CD4-positive, alpha-beta T cell (primary cell): ENCODE measurements at regions not wholly inside any gene's neighbourhood (a gene's known extent, or its start where the extent isn't known, plus 50 kb on each side); places are given as distances from the start of the nearest gene placed in this dataset.

Source experiments
- ATAC-seq: fragments of 200-7000 bp; cut with Tn5 transposase; one replicate; pipeline ENCODE4 v1.10.0; 2022; ENCODE audit warnings: mild to moderate bottlenecking; ENCODE audit not compliant: poor library complexity
- CTCF ChIA-PET: fragments of 350-600 bp; sonication (Branson Sonifier 250); formaldehyde crosslinking; loops from one replicate; lab custom pipeline; 2021; ENCODE audit warnings: antibody characterized with exemption, inconsistent platforms; lab: Charles Lee
- POLR2A ChIA-PET: fragments of 350-600 bp; sonication (Branson Sonifier 250); formaldehyde crosslinking; loops from one replicate; lab custom pipeline; 2021; ENCODE audit warnings: antibody characterized with exemption, inconsistent platforms; lab: Charles Lee
- DNase-seq, 14 experiments: peaks; one replicate each; pipeline ENCODE4 v3.0.0-alpha.2; 2013 to 2020; ENCODE audit warnings: mixed read lengths in 2 of 14
- H3K27ac ChIP-seq, 2 donors: one replicate each; pipeline versions ENCODE4 v1.5.1 to v1.7.0; 2013; ENCODE audit warnings: low read length in 2 of 2, low read depth in 1 of 2, mild to moderate bottlenecking in 1 of 2
- H3K27me3 ChIP-seq, 2 experiments: 1 replicate in 1 of 2; 2 replicates in 1 of 2; pipeline versions ENCODE4 v1.6.1 to v1.7.0; 2013; ENCODE audit warnings: low read length in 2 of 2, control low read depth in 1 of 2, mild to moderate bottlenecking in 1 of 2, moderate library complexity in 1 of 2; ENCODE audit not compliant: insufficient read depth in 2 of 2, control insufficient read depth in 1 of 2
- H3K36me3 ChIP-seq: one replicate; pipeline ENCODE4 v1.6.1; 2013; ENCODE audit warnings: low read length, control low read depth; ENCODE audit not compliant: insufficient read depth
- H3K4me1 ChIP-seq: one replicate; pipeline ENCODE4 v1.6.1; 2013; ENCODE audit warnings: low read length, control low read depth; ENCODE audit not compliant: insufficient read depth
- H3K4me3 ChIP-seq: one replicate; pipeline ENCODE4 v1.5.1; 2013; ENCODE audit warnings: mild to moderate bottlenecking, low read length, moderate library complexity
- H3K9me3 ChIP-seq, 2 experiments: 1 replicate in 1 of 2; 2 replicates in 1 of 2; pipeline versions ENCODE4 v1.6.1 to v1.7.0; 2013; ENCODE audit warnings: low read length in 2 of 2, mild to moderate bottlenecking in 2 of 2, control low read depth in 1 of 2, moderate library complexity in 1 of 2; ENCODE audit not compliant: control insufficient read depth in 1 of 2, insufficient read depth in 1 of 2
- H3K27ac Mint-ChIP-seq: one replicate; pipeline ENCODE4 v1.8.0; 2020; ENCODE audit warnings: mixed read lengths
- H3K27me3 Mint-ChIP-seq: one replicate; pipeline ENCODE4 v1.8.0; 2021; ENCODE audit warnings: mixed read lengths
- H3K36me3 Mint-ChIP-seq: one replicate; pipeline ENCODE4 v1.8.0; 2021; ENCODE audit warnings: low read depth, mixed read lengths
- H3K4me1 Mint-ChIP-seq: one replicate; pipeline ENCODE4 v1.8.0; 2021; ENCODE audit warnings: low read depth, mixed read lengths
- H3K4me3 Mint-ChIP-seq: one replicate; pipeline ENCODE4 v1.8.0; 2020; ENCODE audit warnings: mild to moderate bottlenecking, mixed read lengths
- H3K9me3 Mint-ChIP-seq: one replicate; pipeline ENCODE4 v1.8.0; 2020; ENCODE audit warnings: mixed read lengths
- CTCF ChIP-seq: fragments of 200-600 bp; IDR thresholded peaks from one replicate; pipeline ENCODE4 v1.8.0; 2022; ENCODE audit warnings: antibody characterized with exemption, mild to moderate bottlenecking
- intact Hi-C, 2 experiments: fragments of 100-400 bp; cut with DNase I in 1 of 2; cut with micrococcal nuclease in 1 of 2; formaldehyde crosslinking; loops; one replicate each; pipeline versions ENCODE4 v1.15.1 to v1.9.0; 2023 to 2025; cut with DNase I, micrococcal nuclease

GRCh38 chrX:22486296-22486695 is 213.6 kb downstream of the CBLL2 start:
- Histone ChIP-seq H3K4me3 (no peak overlapping the region), H3K9me3 (no peaks in the 10 kb centered on the region), H3K36me3 (no peaks in the 10 kb centered on the region), H3K27ac (no peak overlapping the region), H3K4me1 (no peaks in the 10 kb centered on the region), H3K27me3 (no peaks in the 10 kb centered on the region)
- Mint-ChIP-seq H3K4me3 (no peak overlapping the region), H3K4me1 (no peaks in the 10 kb centered on the region), H3K36me3 (no peaks in the 10 kb centered on the region), H3K9me3 (no peaks in the 10 kb centered on the region), H3K27me3 (no peaks in the 10 kb centered on the region), H3K27ac (no peak overlapping the region)
- no peak for ATAC-seq
- no peak for DNase-seq
- POLR2A ChIA-PET: no interaction called here
- TF ChIP-seq CTCF: no peak
- CTCF ChIA-PET: no interaction called here
- intact Hi-C loops: no loop called here

- ATAC-seq: no peak
- Mint-ChIP-seq H3K4me3 (no peak overlapping the region), H3K27ac (no peak overlapping the region), H3K9me3 (no peaks in the 10 kb centered on the region), H3K36me3 (no peaks in the 10 kb centered on the region), H3K27me3 (no peaks in the 10 kb centered on the region), H3K4me1 (no peaks in the 10 kb centered on the region)
- H3K27me3 ChIP-seq: no peaks in the 10 kb centered on the region
- CTCF ChIA-PET: no interaction called here
- H3K4me3 ChIP-seq: no peak overlapping the region
- TF ChIP-seq CTCF: no peak
- H3K27ac ChIP-seq: no peak overlapping the region
- H3K9me3 ChIP-seq: no peaks in the 10 kb centered on the region
- no peaks in the 10 kb centered on the region for H3K4me1 ChIP-seq
- no peak for DNase-seq
- POLR2A ChIA-PET: no interaction called here
- intact Hi-C loops: no loop called here
- H3K36me3 ChIP-seq: no peaks in the 10 kb centered on the region
Measured at GRCh38 chrX:22516893-22517292, 244.2 kb downstream of the CBLL2 start.

GRCh38 chrX:22520128-22520828 is 247.6 kb downstream of the CBLL2 start:
- intact Hi-C loops: no loop called here
- no peak for DNase-seq
- Mint-ChIP-seq H3K4me3 (no peak overlapping the region), H3K4me1 (no peaks in the 10 kb centered on the region), H3K27me3 (no peaks in the 10 kb centered on the region), H3K9me3 (no peaks in the 10 kb centered on the region), H3K27ac (no peak overlapping the region), H3K36me3 (no peaks in the 10 kb centered on the region)
- TF ChIP-seq CTCF: no peak
- CTCF ChIA-PET: no interaction called here
- Histone ChIP-seq H3K27ac (no peak overlapping the region), H3K36me3 (no peaks in the 10 kb centered on the region), H3K4me3 (no peak overlapping the region), H3K9me3 (no peaks in the 10 kb centered on the region), H3K4me1 (no peaks in the 10 kb centered on the region), H3K27me3 (no peaks in the 10 kb centered on the region)
- POLR2A ChIA-PET: no interaction called here
- no peak for ATAC-seq
